NCI-H1092 treated with DMSO at 0.1 percent for 48 hours (cell line): ENCODE measurements at regions not wholly inside any gene's neighbourhood (a gene's known extent, or its start where the extent isn't known, plus 50 kb on each side); places are given as distances from the start of the nearest gene placed in this dataset.

Experiments used
- DNase-seq: peaks from one replicate; lab custom pipeline; 2025; lab: John Stamatoyannopoulos, UW

- DNase-seq = no peak
Observed at GRCh38 chr13:40505196-40505595, 161.2 kb downstream of the FOXO1 start.
